DOHH2 (cell line): ENCODE measurements at regions not wholly inside any gene's neighbourhood (a gene's known extent, or its start where the extent isn't known, plus 50 kb on each side); places are given as distances from the start of the nearest gene placed in this dataset.

ENCODE experiments used
- EZH2phosphoT487 ChIP-seq: fragments of 200-600 bp; sonication (generic); IDR thresholded peaks from 2 replicates; pipeline ENCODE4 v1.6.1; 2017; ENCODE audit warnings: borderline replicate concordance, mild to moderate bottlenecking, antibody characterized with exemption, low read length, moderate library complexity, mixed read lengths
- TF ChIP-seq, protein P1 (sequence below): fragments of 200-600 bp; sonication (generic); IDR thresholded peaks from one replicate; pipeline ENCODE4 v1.5.1; 2014; ENCODE audit warnings: antibody characterized with exemption, mild to moderate bottlenecking, low read depth, low read length; ENCODE audit not compliant: poor library complexity, severe bottlenecking

DNA sequence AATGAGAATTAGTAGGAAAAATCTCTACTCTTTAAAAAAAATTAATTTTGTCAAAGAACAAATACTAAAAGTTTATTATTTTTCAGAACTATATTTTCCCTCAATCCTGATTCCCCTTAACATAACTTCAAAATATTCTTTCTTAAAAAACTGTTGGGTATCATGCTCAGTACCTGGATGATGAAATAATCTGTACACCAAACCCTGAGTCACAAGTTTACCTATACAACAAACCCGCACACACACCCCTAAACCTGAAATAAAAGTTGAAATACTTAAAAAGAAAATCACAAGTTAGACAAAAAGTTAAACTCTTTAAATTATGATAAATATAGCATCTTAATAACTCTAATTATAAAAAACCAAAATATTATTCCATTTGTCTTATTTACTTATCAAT lies 812.3 kb downstream of the MAT2B start:
- TF ChIP-seq, protein P1, sequence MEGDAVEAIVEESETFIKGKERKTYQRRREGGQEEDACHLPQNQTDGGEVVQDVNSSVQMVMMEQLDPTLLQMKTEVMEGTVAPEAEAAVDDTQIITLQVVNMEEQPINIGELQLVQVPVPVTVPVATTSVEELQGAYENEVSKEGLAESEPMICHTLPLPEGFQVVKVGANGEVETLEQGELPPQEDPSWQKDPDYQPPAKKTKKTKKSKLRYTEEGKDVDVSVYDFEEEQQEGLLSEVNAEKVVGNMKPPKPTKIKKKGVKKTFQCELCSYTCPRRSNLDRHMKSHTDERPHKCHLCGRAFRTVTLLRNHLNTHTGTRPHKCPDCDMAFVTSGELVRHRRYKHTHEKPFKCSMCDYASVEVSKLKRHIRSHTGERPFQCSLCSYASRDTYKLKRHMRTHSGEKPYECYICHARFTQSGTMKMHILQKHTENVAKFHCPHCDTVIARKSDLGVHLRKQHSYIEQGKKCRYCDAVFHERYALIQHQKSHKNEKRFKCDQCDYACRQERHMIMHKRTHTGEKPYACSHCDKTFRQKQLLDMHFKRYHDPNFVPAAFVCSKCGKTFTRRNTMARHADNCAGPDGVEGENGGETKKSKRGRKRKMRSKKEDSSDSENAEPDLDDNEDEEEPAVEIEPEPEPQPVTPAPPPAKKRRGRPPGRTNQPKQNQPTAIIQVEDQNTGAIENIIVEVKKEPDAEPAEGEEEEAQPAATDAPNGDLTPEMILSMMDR: no peak
- TF ChIP-seq EZH2phosphoT487: no peak
